GM20000 (cell line): ENCODE measurements at regions not wholly inside any gene's neighbourhood (a gene's known extent, or its start where the extent isn't known, plus 50 kb on each side); places are given as distances from the start of the nearest gene placed in this dataset.
"Not testable (repeated sequence)": the region's sequence is repeated elsewhere in the genome, so short reads cannot be mapped to it uniquely, and the experiment has no call there.

Source experiments
- DNase-seq: peaks from one replicate; pipeline ENCODE4 v3.0.0; 2012; ENCODE audit warnings: low spot score
- CTCF ChIP-seq: IDR thresholded peaks from 2 replicates; pipeline ENCODE4 v1.5.1; 2012; ENCODE audit warnings: mild to moderate bottlenecking, control low read depth; ENCODE audit errors: extremely low read depth, missing control alignments

GRCh38 chr1:91207691-91208090, 185.9 kb upstream of the ZNF644 start:
- not testable (repeated sequence) for DNase-seq

- not testable (repeated sequence) for DNase-seq
Observed at GRCh38 chr1:91204150-91204549, 182.3 kb upstream of the ZNF644 start.

GRCh38 chr1:91201694-91202093, 179.9 kb upstream of the ZNF644 start:
- no peak for DNase-seq
- TF ChIP-seq CTCF: no peak

- no peak for TF ChIP-seq CTCF
- DNase-seq: no peak
Observed at GRCh38 chr1:91201176-91201575, 179.3 kb upstream of the ZNF644 start.

- no peak for DNase-seq
- TF ChIP-seq CTCF: no peak
Observed at GRCh38 chr1:91200675-91201074, 178.8 kb upstream of the ZNF644 start.

GRCh38 chr1:91199988-91200387, 178.2 kb upstream of the ZNF644 start:
- no peak for TF ChIP-seq CTCF
- DNase-seq: no peak

GRCh38 chr1:91190996-91191395, 169.2 kb upstream of the ZNF644 start:
- no peak for TF ChIP-seq CTCF
- no peak for DNase-seq

- no peak for TF ChIP-seq CTCF
- no peak for DNase-seq
Observed at GRCh38 chr1:91189096-91189495, 167.3 kb upstream of the ZNF644 start.

- DNase-seq: not testable (repeated sequence)
Observed at GRCh38 chr1:91182807-91183206, 161.0 kb upstream of the ZNF644 start.
